GM12891 (cell line): ENCODE measurements at regions not wholly inside any gene's neighbourhood (a gene's known extent, or its start where the extent isn't known, plus 50 kb on each side); places are given as distances from the start of the nearest gene placed in this dataset.
"Not testable (repeated sequence)": the region's sequence is repeated elsewhere in the genome, so short reads cannot be mapped to it uniquely, and the experiment has no call there.

Experiments used
- POLR2A ChIP-seq: IDR thresholded peaks from 2 replicates; pipeline ENCODE4 v1.6.1; 2011; ENCODE audit warnings: low read depth, low read length, control low read depth
- SPI1 ChIP-seq: IDR thresholded peaks from 2 replicates; pipeline ENCODE4 v1.6.1; 2011; ENCODE audit warnings: low read depth, low read length, control low read depth

GRCh38 chr3:195669310-195669709 is 51.5 kb upstream of the MUC20 start:
- not testable (repeated sequence) for TF ChIP-seq POLR2A, SPI1
